Pancreas (tissue), 10 donors: ENCODE measurements at regions not wholly inside any gene's neighbourhood (a gene's known extent, or its start where the extent isn't known, plus 50 kb on each side); places are given as distances from the start of the nearest gene placed in this dataset.
A peak's percentile ranks its signal among the peaks of the same experiment; 100 is the strongest.

Source experiments
- ATAC-seq, 4 donors: fragments of 200-7000 bp; cut with Tn5 transposase; one replicate each; pipeline versions ENCODE4 v1.8.0 to v1.9.1; 2020; ENCODE audit warnings: mild to moderate bottlenecking in 4 of 4, moderate library complexity in 4 of 4
- DNase-seq, 6 donors: peaks; one replicate each; pipeline ENCODE4 v3.0.0-alpha.2; 2020
- FAIRE-seq: peaks from 2 replicates; lab custom pipeline; 2012; peaks lifted over from hg19 to GRCh38; lab: Jason Lieb, UNC
- H3K27ac ChIP-seq, 4 donors: fragments of 200-600 bp; sonication (generic); 1 replicate in 3 of 4; 2 replicates in 1 of 4; pipeline versions ENCODE4 v1.5.0 to v1.8.0; 2020
- H3K27me3 ChIP-seq, 4 donors: fragments of 200-600 bp; one replicate each; pipeline ENCODE4 v1.8.0; 2021
- H3K36me3 ChIP-seq, 3 donors: fragments of 200-600 bp; sonication (generic) in 1 of 3; one replicate each; pipeline versions ENCODE4 v1.5.0 to v1.8.0; 2020 to 2021
- H3K4me1 ChIP-seq, 3 donors: fragments of 200-600 bp; one replicate each; pipeline ENCODE4 v1.8.0; 2021
- H3K4me3 ChIP-seq, 4 donors: fragments of 200-600 bp; sonication (generic) in 2 of 4; one replicate each; pipeline versions ENCODE4 v1.5.0 to v1.8.0; 2020 to 2021
- H3K9me3 ChIP-seq, 4 donors: fragments of 200-600 bp; one replicate each; pipeline ENCODE4 v1.8.0; 2021
- CTCF ChIP-seq, 4 donors: fragments of 200-600 bp; sonication (generic) in 3 of 4; IDR thresholded peaks; one replicate each; pipeline versions ENCODE4 v1.5.0 to v1.8.0; 2021; ENCODE audit warnings: antibody characterized with exemption in 4 of 4
- WGBS, 2 donors: extraction: QIAGEN DNeasy Blood & Tissue Kit; methylation state at CpG; one replicate each; pipeline ENCODE4 v1.1.7; 2013; 5-methylcytosine and 5-hydroxymethylcytosine counted together
- intact Hi-C, 3 donors: fragments of 100-400 bp; cut with DNase I; formaldehyde crosslinking; loops; one replicate each; pipeline versions ENCODE4 v1.11.1 to v1.14.2; 2022
- donor health status: healthy with polysubstance abuse.
- donor health status: DM: no; HTN: no; CAD: no; lungs with moderate emphysema.
- donor health status: DM: no; HTN: no; CAD: no.
- donor health status: control.
- donor health status: control.
- donor health status: Bipolar disorder and iron deficiency.
- donor health status: DM: yes; HTN: yes; CAD: no.
- donor health status: DM: no; HTN: no; CAD: no.
- donor health status: DM: no; HTN: no; CAD: no.
- donor health status: DM: yes; HTN: yes; CAD: no.

- Histone ChIP-seq H3K27ac (no peak overlapping the region), H3K9me3 (no peaks in the 10 kb centered on the region), H3K27me3 (peaks cover 0 to 4% (median 2%) of the 10 kb centered on the region in 4 donors), H3K4me1 (peaks cover 0 to 9% (median 0%) of the 10 kb centered on the region in 3 donors), H3K4me3 (no peak overlapping the region), H3K36me3 (no peaks in the 10 kb centered on the region)
- no peak for FAIRE-seq
- peak in 1 of 6 donors; percentile 6 for DNase-seq
- no peak for ATAC-seq
- no peak for TF ChIP-seq CTCF (IDR thresholded peaks at IDR 0.05)
- 81 to 90% methylated on average over 8 of the region's 8 CpGs for WGBS, 2 donors
- intact Hi-C loops, result no loop called here
Observed at GRCh38 chr10:42938351-42938750, 138.5 kb upstream of the RET start.

GRCh38 chr10:42939237-42939636 lies 137.6 kb upstream of the RET start:
- H3K4me1 ChIP-seq, result peaks cover 0 to 4% (median 0%) of the 10 kb centered on the region in 3 donors
- DNase-seq, result no peak
- no peak for TF ChIP-seq CTCF (IDR thresholded peaks at IDR 0.05)
- H3K9me3 ChIP-seq, result no peaks in the 10 kb centered on the region
- H3K36me3 ChIP-seq, result no peaks in the 10 kb centered on the region
- no peak overlapping the region for H3K4me3 ChIP-seq
- ATAC-seq, result no peak
- H3K27me3 ChIP-seq, result no peaks in the 10 kb centered on the region
- no peak for FAIRE-seq
- intact Hi-C loops, result no loop called here
- WGBS, 2 donors, result 81 to 87% methylated on average over 11 of the region's 11 CpGs
- no peak overlapping the region for H3K27ac ChIP-seq

GRCh38 chr10:42939685-42940366 lies 137.0 kb upstream of the RET start:
- Histone ChIP-seq H3K27ac (no peak overlapping the region), H3K36me3 (no peaks in the 10 kb centered on the region), H3K27me3 (no peaks in the 10 kb centered on the region), H3K9me3 (no peaks in the 10 kb centered on the region), H3K4me1 (peaks cover 0 to 4% (median 0%) of the 10 kb centered on the region in 3 donors), H3K4me3 (no peak overlapping the region)
- TF ChIP-seq CTCF (IDR thresholded peaks at IDR 0.05), result no peak
- ATAC-seq, result no peak
- intact Hi-C loops, result no loop called here
- WGBS, 2 donors, result 80 to 91% methylated on average over 15 of the region's 15 CpGs
- peak in 1 of 6 donors; percentile 12 for DNase-seq
- no peak for FAIRE-seq

- peak in 1 of 4 donors; percentile 29 for ATAC-seq
- FAIRE-seq, result no peak
- no peak overlapping the region for H3K27ac ChIP-seq
- TF ChIP-seq CTCF (IDR thresholded peaks at IDR 0.05), result no peak
- peaks cover 0 to 4% (median 0%) of the 10 kb centered on the region in 3 donors for H3K4me1 ChIP-seq
- intact Hi-C loops, result no loop called here
- H3K4me3 ChIP-seq, result no peak overlapping the region
- peak in 1 of 6 donors; percentile 54 for DNase-seq
- H3K36me3 ChIP-seq, result no peaks in the 10 kb centered on the region
- H3K9me3 ChIP-seq, result no peaks in the 10 kb centered on the region
- H3K27me3 ChIP-seq, result no peaks in the 10 kb centered on the region
- 43 to 44% methylated on average over 25 of the region's 25 CpGs for WGBS, 2 donors
Observed at GRCh38 chr10:42940487-42941294, 136.2 kb upstream of the RET start.
